HepG2 (cell line): ENCODE measurements at regions not wholly inside any gene's neighbourhood (a gene's known extent, or its start where the extent isn't known, plus 50 kb on each side); places are given as distances from the start of the nearest gene placed in this dataset.

Experiments used
- ATAC-seq: fragments of 200-7000 bp; cut with Tn5 transposase; 3 replicates; pipeline ENCODE4 v1.9.1; 2020; ENCODE audit warnings: mild to moderate bottlenecking, moderate library complexity
- BruUV-seq: library from RNA; stranded (reverse); fragments of 400-500 nt; replicated peaks from 2 replicates; lab custom pipeline; 2021; lab: Mats Ljungman, UMichigan
- CTCF ChIA-PET: fragments of 300-600 bp; formaldehyde crosslinking; extraction: SDS; loops from one replicate; lab custom pipeline; 2021; ENCODE audit warnings: low total read pairs, inconsistent platforms, low intra/inter-chr PET ratio; lab: Yijun Ruan, JAX
- POLR2A ChIA-PET: fragments of 350-600 bp; sonication (Branson Sonifier 250); formaldehyde crosslinking; loops from one replicate; lab custom pipeline; 2020; ENCODE audit warnings: antibody characterized with exemption, inconsistent platforms; lab: Yijun Ruan, JAX
- DNase-seq: peaks from one replicate; pipeline ENCODE4 v3.0.0-alpha.2; 2015; ENCODE audit warnings: low spot score
- FAIRE-seq: peaks from 3 replicates; lab custom pipeline; 2011; peaks lifted over from hg19 to GRCh38; lab: Jason Lieb, UNC
- H2AFZ ChIP-seq: one replicate; pipeline ENCODE4 v1.6.1; 2011; ENCODE audit warnings: low read length, inconsistent platforms
- H3K27ac ChIP-seq: fragments of 300-600 bp; 3 replicates; pipeline ENCODE4 v1.8.0; 2011; ENCODE audit warnings: mixed run types, mild to moderate bottlenecking, mixed read lengths, low read length, inconsistent platforms; ENCODE audit not compliant: insufficient read depth; ENCODE audit errors: extremely low read length
- H3K27me3 ChIP-seq, 2 experiments: fragments of 200-600 bp in 1 of 2; 2 replicates in 1 of 2; 3 replicates in 1 of 2; pipeline versions ENCODE4 v1.6.0 to v1.8.0; 2011; ENCODE audit warnings: low read length in 2 of 2, mild to moderate bottlenecking in 2 of 2, moderate library complexity in 2 of 2, inconsistent platforms in 1 of 2; ENCODE audit not compliant: insufficient read depth in 2 of 2, control insufficient read depth in 1 of 2
- H3K36me3 ChIP-seq, 2 experiments: fragments of 200-600 bp in 1 of 2; replicated peaks in 1 of 2; 2 replicates in 1 of 2; 3 replicates in 1 of 2; pipeline versions ENCODE4 v1.5.1 to v1.8.0; 2011; ENCODE audit warnings: low read length in 2 of 2, inconsistent platforms in 1 of 2; ENCODE audit not compliant: insufficient read depth in 2 of 2, control insufficient read depth in 1 of 2
- H3K4me1 ChIP-seq: 2 replicates; pipeline ENCODE4 v1.5.1; 2012; ENCODE audit warnings: low read length, inconsistent platforms; ENCODE audit not compliant: insufficient read depth
- H3K4me2 ChIP-seq: 2 replicates; pipeline ENCODE4 v1.6.0; 2011; ENCODE audit warnings: low read depth, low read length, inconsistent platforms
- H3K4me3 ChIP-seq, 3 experiments: fragments of 200-600 bp in 1 of 3; sonication (generic), shearing (Covaris generic) in 1 of 3; replicated peaks in 1 of 3; 2 replicates each; pipeline ENCODE4 v1.5.1; 2011 to 2016; ENCODE audit warnings: low read length in 3 of 3, inconsistent platforms in 2 of 3, low read depth in 2 of 3, mild to moderate bottlenecking in 2 of 3, control low read depth in 1 of 3, mixed read lengths in 1 of 3; ENCODE audit not compliant: insufficient read depth in 1 of 3
- H3K79me2 ChIP-seq: one replicate; pipeline ENCODE4 v1.6.1; 2011; ENCODE audit warnings: low read length, inconsistent platforms; ENCODE audit not compliant: insufficient read depth
- H3K9ac ChIP-seq: 2 replicates; pipeline ENCODE4 v1.6.0; 2011; ENCODE audit warnings: mild to moderate bottlenecking, low read depth, low read length, inconsistent platforms; ENCODE audit not compliant: insufficient read depth
- H3K9me3 ChIP-seq: 2 replicates; pipeline ENCODE4 v1.5.1; 2012; ENCODE audit warnings: mild to moderate bottlenecking, low read length
- H4K20me1 ChIP-seq: 2 replicates; pipeline ENCODE4 v1.6.0; 2011; ENCODE audit warnings: inconsistent platforms, mild to moderate bottlenecking, low read length, moderate library complexity; ENCODE audit not compliant: insufficient read depth
- MAFF ChIP-seq: IDR thresholded peaks from 2 replicates; pipeline ENCODE4 v1.6.1; 2011; ENCODE audit warnings: low read depth, low read length, improper control_type of control experiment
- MAFK ChIP-seq, 2 experiments: IDR thresholded peaks in 1 of 2; conservative IDR thresholded peaks in 1 of 2; 2 replicates each; pipeline ENCODE4 v1.6.1; 2011; ENCODE audit warnings: improper control_type of control experiment in 2 of 2, low read length in 2 of 2
- NFE2L2 ChIP-seq: fragments of 150-350 bp; IDR thresholded peaks from 2 replicates; pipeline ENCODE4 v1.6.1; 2014; ENCODE audit warnings: low read length
- ZNF572 ChIP-seq: sonication (generic); formaldehyde crosslinking; IDR thresholded peaks from 2 replicates; pipeline ENCODE4 v1.5.1; 2020; ENCODE audit warnings: mild to moderate bottlenecking, missing genetic modification reagents
- ZNF816 ChIP-seq: sonication (generic); formaldehyde crosslinking; IDR thresholded peaks from 2 replicates; pipeline ENCODE4 v1.8.0; 2022; ENCODE audit warnings: missing genetic modification reagents, mild to moderate bottlenecking, borderline replicate concordance
- ZNF841 ChIP-seq: sonication (generic); formaldehyde crosslinking; IDR thresholded peaks from 2 replicates; pipeline ENCODE4 v1.8.1; 2023; ENCODE audit warnings: missing genetic modification reagents, borderline replicate concordance
- WGBS: methylation state at CpG from one replicate; pipeline ENCODE4 v1.1.6; 2017; ENCODE audit warnings: low lambda C conversion rate; 5-methylcytosine and 5-hydroxymethylcytosine counted together
- in situ Hi-C: cut with HindIII; loops from 2 replicates; pipeline ENCODE4 v1.10.0; 2017; ENCODE audit warnings: low pct_unique_long_range_greater_than_20kb; ENCODE audit not compliant: extremely low pct_ligation_motif_present
- intact Hi-C: fragments of 100-400 bp; cut with micrococcal nuclease; formaldehyde crosslinking; loops from one replicate; pipeline ENCODE4 v1.10.0; 2022; ENCODE audit not compliant: unreplicated experiment

DNA sequence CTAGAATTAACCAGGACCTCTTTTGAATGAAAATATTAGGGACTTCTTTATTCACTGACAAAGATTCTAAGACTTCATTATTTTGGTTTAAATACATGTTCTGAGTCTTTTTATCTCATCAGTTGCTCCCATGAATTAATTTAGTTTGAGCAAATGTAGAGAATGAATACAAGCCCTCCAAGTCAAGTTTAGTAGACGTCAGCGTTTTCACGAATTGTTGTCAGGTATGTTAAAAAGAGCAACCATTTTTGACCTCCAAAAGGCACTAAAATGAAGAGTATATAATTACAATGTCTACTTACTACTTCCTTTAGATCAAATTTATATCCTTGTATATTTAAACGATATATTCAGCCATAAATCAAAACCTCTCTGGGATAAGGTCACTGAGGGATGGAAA is 809.3 kb upstream of the CDH6 start:
- 0% methylated on average over 4 of the region's 4 CpGs for WGBS
- TF ChIP-seq MAFF (peak; percentile 70), ZNF816 (CRISPR knock-in tag) (no peak), MAFK (conservative IDR thresholded peaks at IDR 0.05 in 1 of 2, IDR thresholded peaks at IDR 0.05 in 1 of 2; ENCODE audit: low read length in 2 of 2) (peak; percentile 56 to 83; a peak in 3 of 4 replicates), ZNF841 (no peak)
- H3K79me2 ChIP-seq: no peaks in the 10 kb centered on the region
- H3K4me3 ChIP-seq: no peak overlapping the region
- no peak overlapping the region for H3K9ac ChIP-seq
- no peak overlapping the region for H2AFZ ChIP-seq
- DNase-seq: no peak
- no peak overlapping the region for H3K4me2 ChIP-seq
- no peaks in the 10 kb centered on the region for H3K4me1 ChIP-seq
- ChIA-PET POLR2A (no interaction called here), CTCF (no interaction called here)
- H4K20me1 ChIP-seq: no peaks in the 10 kb centered on the region
- H3K27ac ChIP-seq: no peak overlapping the region
- in situ Hi-C loops (no loop called here), intact Hi-C loops (no loop called here)
- ATAC-seq: no peak
- no peak for FAIRE-seq
- no peaks in the 10 kb centered on the region for H3K27me3 ChIP-seq
- H3K9me3 ChIP-seq: no peaks in the 10 kb centered on the region
- H3K36me3 ChIP-seq: no peaks in the 10 kb centered on the region
- no TSS peak for BruUV-seq

DNA sequence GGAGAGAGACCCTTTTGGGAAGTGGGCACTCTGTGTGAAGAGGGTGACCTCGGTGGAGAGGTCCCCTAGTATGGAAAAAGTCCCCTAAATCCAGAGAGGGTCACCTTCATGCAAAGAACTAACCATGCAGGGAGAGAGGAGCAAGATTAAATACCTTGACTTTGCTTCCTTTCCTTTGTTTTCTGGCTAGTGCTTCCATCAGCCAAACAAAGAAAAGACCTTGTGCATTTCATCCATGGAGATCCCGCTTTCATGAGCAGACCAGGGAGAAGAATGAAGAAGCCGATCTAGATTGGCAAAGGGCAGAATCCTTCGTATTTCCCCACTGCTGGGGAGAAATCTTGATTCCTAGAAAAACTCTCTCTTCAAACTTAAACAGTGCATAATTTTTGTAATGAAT is 813.3 kb upstream of the CDH6 start:
- Histone ChIP-seq H3K9ac (no peak overlapping the region), H3K4me1 (no peaks in the 10 kb centered on the region), H3K79me2 (no peaks in the 10 kb centered on the region), H3K4me3 (no peak overlapping the region), H3K4me2 (no peak overlapping the region), H3K36me3 (no peaks in the 10 kb centered on the region), H2AFZ (no peak overlapping the region), H3K9me3 (no peaks in the 10 kb centered on the region), H3K27ac (no peak overlapping the region), H4K20me1 (no peaks in the 10 kb centered on the region), H3K27me3 (no peaks in the 10 kb centered on the region)
- POLR2A ChIA-PET: no interaction called here
- no peak for DNase-seq
- in situ Hi-C loops (no loop called here), intact Hi-C loops (no loop called here)
- ATAC-seq: no peak
- BruUV-seq: no TSS peak
- CTCF ChIA-PET: no interaction called here
- TF ChIP-seq ZNF572 (no peak), NFE2L2 (no peak)
- FAIRE-seq: no peak
- 2% methylated on average over 4 of the region's 4 CpGs for WGBS
